ENCODE measurements at regions not wholly inside any gene's neighbourhood (a gene's known extent, or its start where the extent isn't known, plus 50 kb on each side); places are given as distances from the start of the nearest gene placed in this dataset.

GRCh38 chr5:28523888-28524635, 1485.7 kb upstream of the CDH9 start:
- TF ChIP-seq CTCF (IDR thresholded peaks at IDR 0.05; ENCODE audit: low read depth, low read length, poor library complexity, severe bottlenecking) (no peak), EZH2phosphoT487 (IDR thresholded peaks at IDR 0.05; ENCODE audit: borderline replicate concordance, low read length) (no peak)
